ENCODE measurements at regions not wholly inside any gene's neighbourhood (a gene's known extent, or its start where the extent isn't known, plus 50 kb on each side); places are given as distances from the start of the nearest gene placed in this dataset.

- TF ChIP-seq PRDM15 (CRISPR knock-in tag; IDR thresholded peaks at IDR 0.05) (peak; percentile 88), FIP1L1 (IDR thresholded peaks at IDR 0.05; ENCODE audit: borderline replicate concordance, insufficient read depth, low read depth, low read length) (no peak), NFYB (CRISPR knock-in tag; IDR thresholded peaks at IDR 0.05) (0 out of 2 replicates have a peak, but pooled peaks have one; percentile 18), NFRKB (IDR thresholded peaks at IDR 0.05) (no peak), ZNF3 (CRISPR knock-in tag; IDR thresholded peaks at IDR 0.05) (no peak), SRSF1 (optimal IDR thresholded peaks at IDR 0.05; ENCODE audit: low read depth, low read length) (no peak), ZNF143 (CRISPR knock-in tag; IDR thresholded peaks at IDR 0.05) (no peak), SRSF4 (IDR thresholded peaks at IDR 0.05; ENCODE audit: low read depth, low read length, poor library complexity, severe bottlenecking) (no peak), TBX2 (CRISPR knock-in tag; IDR thresholded peaks at IDR 0.05; ENCODE audit: borderline replicate concordance) (peak; percentile 55; the same call in 1 of the 2 replicates), KDM5B (CRISPR knock-in tag; IDR thresholded peaks at IDR 0.05; ENCODE audit: borderline replicate concordance) (no peak), ZNF34 (CRISPR knock-in tag; IDR thresholded peaks at IDR 0.05; ENCODE audit: borderline replicate concordance) (no peak), ELF1 (CRISPR knock-in tag; IDR thresholded peaks at IDR 0.05) (peak; percentile 22; the same call in 1 of the 2 replicates), GRHL1 (CRISPR knock-in tag; conservative IDR thresholded peaks at IDR 0.05) (no peak), SP2 (CRISPR knock-in tag; IDR thresholded peaks at IDR 0.05) (no peak), ETV5 (CRISPR knock-in tag; IDR thresholded peaks at IDR 0.05; ENCODE audit: borderline replicate concordance) (peak; percentile 30; the same call in 1 of the 2 replicates), THRA (CRISPR knock-in tag; IDR thresholded peaks at IDR 0.05; ENCODE audit: borderline replicate concordance) (peak; percentile 33; the same call in 1 of the 2 replicates), ISL2 (CRISPR knock-in tag; IDR thresholded peaks at IDR 0.05) (peak; percentile 70), ZNF230 (CRISPR knock-in tag; IDR thresholded peaks at IDR 0.05) (no peak), ZNF264 (CRISPR knock-in tag; IDR thresholded peaks at IDR 0.05) (no peak), ZNF746 (CRISPR knock-in tag; IDR thresholded peaks at IDR 0.05) (no peak), GPN1 (CRISPR knock-in tag; IDR thresholded peaks at IDR 0.05; ENCODE audit: borderline replicate concordance) (no peak), SRF (IDR thresholded peaks at IDR 0.05; ENCODE audit: low read depth, low read length) (no peak), ZNF432 (CRISPR knock-in tag; IDR thresholded peaks at IDR 0.05; ENCODE audit: borderline replicate concordance) (no peak), ARID2 (CRISPR knock-in tag; IDR thresholded peaks at IDR 0.05; ENCODE audit: borderline replicate concordance) (no peak), RFX1 (IDR thresholded peaks at IDR 0.05) (no peak), ONECUT2 (CRISPR knock-in tag; IDR thresholded peaks at IDR 0.05) (no peak), ZNF672 (CRISPR knock-in tag; IDR thresholded peaks at IDR 0.05) (no peak), SSRP1 (CRISPR knock-in tag; IDR thresholded peaks at IDR 0.05) (no peak)
These were observed 98.8 kb upstream of the MED13 start (continued) for GRCh38 chr17:62163847-62164246.

Measured in HepG2 (cell line).